ENCODE measurements at regions not wholly inside any gene's neighbourhood (a gene's known extent, or its start where the extent isn't known, plus 50 kb on each side); places are given as distances from the start of the nearest gene placed in this dataset.

DNA sequence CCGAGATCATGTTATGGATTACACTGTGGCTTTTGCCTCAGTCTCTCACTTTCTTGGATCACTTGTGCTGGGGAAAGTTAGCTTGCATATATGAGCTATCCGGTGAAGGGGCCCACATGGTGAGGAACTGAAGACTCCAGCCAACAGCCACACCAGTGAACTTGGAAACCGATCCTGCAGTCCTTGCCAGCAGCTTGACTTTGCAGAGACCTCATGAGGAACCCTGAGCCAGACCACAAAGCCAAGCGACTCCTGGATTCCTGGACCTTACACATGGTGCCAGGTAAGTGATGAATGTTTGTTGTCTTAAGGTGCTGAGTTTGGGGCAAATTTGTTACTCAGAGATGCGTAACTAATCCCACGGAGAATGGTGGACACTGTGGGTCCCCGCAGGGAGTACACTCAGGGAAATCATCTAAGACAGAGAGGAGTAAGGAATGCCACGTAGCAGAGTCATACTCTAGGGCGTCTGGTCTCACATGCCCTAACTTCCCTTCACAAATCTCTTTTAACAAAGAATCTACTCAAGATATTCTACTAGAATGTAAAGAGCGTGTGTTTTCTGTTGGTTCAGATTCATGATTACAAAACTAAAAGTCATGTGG lies 76.5 kb upstream of the PJA2 start:
- no peak overlapping the region for H3K4me3 Mint-ChIP-seq
- H3K27ac Mint-ChIP-seq: no peak overlapping the region
- peaks cover 0 to 2% of the 10 kb centered on the region in 2 donors for H3K36me3 Mint-ChIP-seq
- H3K27me3 Mint-ChIP-seq: peaks cover 5% of the 10 kb centered on the region in 2 donors
- H3K9me3 Mint-ChIP-seq: peaks cover 0 to 1% of the 10 kb centered on the region in 2 donors
- no peak for ATAC-seq (replicated peaks)
- peaks cover 6 to 12% of the 10 kb centered on the region in 2 donors for H3K4me1 Mint-ChIP-seq
- DNase-seq: no peak

DNA sequence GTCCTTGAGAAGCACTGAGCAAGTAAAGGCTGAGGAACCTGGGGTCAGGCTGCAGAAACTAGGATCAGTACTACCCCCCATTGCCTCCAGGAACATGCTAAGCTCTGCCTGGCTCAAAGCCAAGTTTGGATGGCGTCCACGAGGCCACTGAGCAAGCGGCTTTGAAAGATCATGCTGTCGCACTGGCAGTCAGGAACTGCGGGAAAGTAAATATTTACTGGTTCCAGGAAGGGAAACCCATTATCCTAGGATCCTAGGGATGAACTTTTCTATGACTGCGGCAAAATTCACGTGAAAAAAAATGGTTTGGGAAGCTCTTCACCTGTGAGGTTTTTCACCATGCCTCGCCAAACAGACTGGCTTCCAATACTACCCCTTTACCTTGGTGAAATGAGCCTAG lies 75.3 kb upstream of the PJA2 start:
- ATAC-seq (replicated peaks): no peak
- Mint-ChIP-seq H3K4me1 (peaks cover 6 to 12% of the 10 kb centered on the region in 2 donors), H3K36me3 (peaks cover 0 to 2% of the 10 kb centered on the region in 2 donors), H3K27ac (no peak overlapping the region), H3K4me3 (no peak overlapping the region), H3K27me3 (peaks cover 3 to 5% of the 10 kb centered on the region in 2 donors), H3K9me3 (peaks cover 0 to 1% of the 10 kb centered on the region in 2 donors)
- DNase-seq: no peak

DNA sequence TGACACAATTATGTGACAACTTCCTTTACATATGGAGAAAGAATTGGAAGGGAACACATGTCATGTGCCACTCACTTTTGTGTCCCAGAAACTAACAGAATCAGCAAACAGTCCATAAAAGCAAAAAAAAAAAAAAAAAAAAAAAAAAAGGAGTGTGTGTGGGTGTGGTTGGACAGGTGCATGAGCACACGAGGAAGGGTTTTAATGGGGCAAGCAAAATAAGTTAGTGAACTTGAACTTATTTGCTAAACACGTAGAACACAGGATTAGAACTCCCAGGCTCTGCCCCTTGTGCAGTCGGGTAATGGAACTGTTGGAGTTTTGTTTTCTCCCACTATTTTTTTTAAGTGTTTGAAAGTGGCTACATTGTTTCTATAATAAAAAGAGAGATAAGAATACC lies 74.8 kb upstream of the PJA2 start:
- no peak for ATAC-seq (replicated peaks)
- no peak overlapping the region for H3K4me3 Mint-ChIP-seq
- H3K9me3 Mint-ChIP-seq: peaks cover 0 to 1% of the 10 kb centered on the region in 2 donors
- peaks cover 3 to 5% of the 10 kb centered on the region in 2 donors for H3K27me3 Mint-ChIP-seq
- no peak overlapping the region for H3K27ac Mint-ChIP-seq
- H3K4me1 Mint-ChIP-seq: peaks cover 6 to 12% of the 10 kb centered on the region in 2 donors
- peaks cover 0 to 2% of the 10 kb centered on the region in 2 donors for H3K36me3 Mint-ChIP-seq
- DNase-seq: no peak

DNA sequence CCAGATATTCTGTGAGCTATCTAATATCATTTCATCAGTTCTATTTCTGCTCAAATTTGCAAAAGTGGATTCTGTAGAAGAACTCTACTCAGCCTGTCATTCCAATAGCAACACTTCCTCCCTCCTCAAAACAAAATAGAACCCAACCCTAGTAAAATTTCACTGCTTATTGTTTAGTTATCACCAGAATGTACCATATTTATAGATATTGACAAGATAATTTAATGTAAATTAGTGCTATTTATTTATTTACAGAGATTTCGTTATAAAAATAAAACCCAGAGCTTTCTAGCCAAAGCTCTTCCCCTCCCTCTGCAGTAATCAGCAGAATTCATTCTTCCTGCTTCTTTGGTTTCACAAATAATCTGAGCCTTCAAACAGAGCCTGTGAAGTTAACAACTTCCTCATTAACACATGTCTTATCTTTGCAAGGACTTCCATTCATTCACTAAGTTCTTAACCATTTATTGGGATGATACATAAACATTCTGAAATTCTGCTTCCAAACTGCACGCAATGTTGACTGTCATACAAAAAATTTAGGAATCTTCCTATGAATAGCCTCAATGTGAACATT lies 73.7 kb upstream of the PJA2 start:
- ATAC-seq (replicated peaks) (no peak), DNase-seq (no peak)
- peaks cover 3 to 5% of the 10 kb centered on the region in 2 donors for H3K27me3 Mint-ChIP-seq
- no peak overlapping the region for H3K4me3 Mint-ChIP-seq
- peaks cover 0 to 2% of the 10 kb centered on the region in 2 donors for H3K36me3 Mint-ChIP-seq
- no peak overlapping the region for H3K27ac Mint-ChIP-seq
- peaks cover 0 to 1% of the 10 kb centered on the region in 2 donors for H3K9me3 Mint-ChIP-seq
- peaks cover 6 to 12% of the 10 kb centered on the region in 2 donors for H3K4me1 Mint-ChIP-seq

DNA sequence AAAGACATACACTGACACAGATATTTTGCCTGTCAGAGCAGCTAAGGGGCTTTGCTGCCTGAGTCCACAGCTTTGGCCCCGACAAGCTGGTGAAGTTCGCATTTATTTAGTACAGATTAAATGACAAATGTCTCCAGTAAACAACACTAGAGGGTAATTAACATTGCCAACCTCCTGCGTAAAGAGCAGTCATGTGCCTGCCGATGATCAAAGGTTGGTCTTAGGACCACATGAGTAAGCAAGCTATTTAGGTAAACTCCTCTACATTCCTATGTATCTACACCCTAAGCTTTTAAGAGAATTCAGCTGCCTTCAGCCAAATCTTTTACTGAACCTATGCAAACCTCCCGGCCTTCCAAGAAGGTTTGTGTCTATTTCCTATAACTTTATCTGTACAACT lies 73.0 kb upstream of the PJA2 start:
- Mint-ChIP-seq H3K36me3 (no peaks in the 10 kb centered on the region), H3K9me3 (no peaks in the 10 kb centered on the region), H3K27ac (no peak overlapping the region), H3K27me3 (peaks cover 3 to 5% of the 10 kb centered on the region in 2 donors), H3K4me1 (peaks cover 6 to 12% of the 10 kb centered on the region in 2 donors), H3K4me3 (no peak overlapping the region)
- no peak for DNase-seq
- no peak for ATAC-seq (replicated peaks)

DNA sequence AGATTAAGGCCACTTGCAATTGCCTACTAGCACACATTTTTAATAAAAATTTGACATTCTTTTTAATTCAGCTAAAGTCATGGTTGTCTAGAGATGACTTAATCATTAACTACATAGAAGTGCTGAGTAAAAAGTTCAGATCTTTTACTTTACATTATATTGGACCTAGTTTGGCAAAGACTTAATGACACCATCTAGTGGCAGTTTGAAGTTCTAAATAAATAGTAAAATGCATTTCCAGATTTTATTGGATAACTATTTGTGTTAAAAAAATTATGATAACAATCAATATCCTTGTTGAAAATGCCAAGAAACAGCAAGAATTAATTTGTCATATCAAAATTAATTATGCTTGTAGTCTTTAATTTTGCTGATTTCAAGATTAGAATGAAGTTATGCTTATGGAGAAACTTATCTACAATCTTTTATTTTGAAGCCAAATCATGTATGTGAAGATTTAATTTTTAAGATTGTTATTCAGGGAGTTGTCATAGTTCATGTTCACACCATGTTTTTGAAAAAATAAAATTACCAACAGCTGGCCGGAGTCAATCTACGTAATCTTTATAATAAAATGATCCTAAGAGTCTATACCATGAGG lies 69.6 kb upstream of the PJA2 start:
- Mint-ChIP-seq H3K4me1 (peaks cover 6 to 12% of the 10 kb centered on the region in 2 donors), H3K4me3 (no peak overlapping the region), H3K27me3 (peaks cover 5 to 6% of the 10 kb centered on the region in 2 donors), H3K27ac (no peak overlapping the region), H3K9me3 (no peaks in the 10 kb centered on the region), H3K36me3 (no peaks in the 10 kb centered on the region)
- ATAC-seq (replicated peaks) (no peak), DNase-seq (no peak)

DNA sequence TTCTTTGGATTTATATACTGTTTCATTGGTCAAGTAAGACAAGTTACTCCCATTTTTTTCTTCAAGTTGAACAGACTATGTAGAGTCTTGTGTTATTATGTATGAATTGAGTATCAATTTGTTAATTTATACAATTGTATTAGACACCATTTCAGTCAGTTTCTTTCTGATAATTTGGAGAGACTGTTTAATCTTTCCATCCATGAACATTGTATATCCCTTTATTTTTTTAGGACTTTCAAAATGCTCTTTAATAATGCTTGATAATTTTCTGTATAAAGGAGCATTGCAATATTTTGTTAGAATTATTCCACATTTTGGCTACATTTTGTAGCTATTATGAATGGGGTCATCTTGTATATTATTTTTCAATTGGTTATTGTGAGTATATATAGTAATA lies 69.1 kb upstream of the PJA2 start:
- DNase-seq (no peak), ATAC-seq (replicated peaks) (no peak)
- H3K36me3 Mint-ChIP-seq: no peaks in the 10 kb centered on the region
- peaks cover 5 to 11% of the 10 kb centered on the region in 2 donors for H3K4me1 Mint-ChIP-seq
- no peaks in the 10 kb centered on the region for H3K9me3 Mint-ChIP-seq
- no peak overlapping the region for H3K4me3 Mint-ChIP-seq
- no peak overlapping the region for H3K27ac Mint-ChIP-seq
- peaks cover 5 to 6% of the 10 kb centered on the region in 2 donors for H3K27me3 Mint-ChIP-seq

DNA sequence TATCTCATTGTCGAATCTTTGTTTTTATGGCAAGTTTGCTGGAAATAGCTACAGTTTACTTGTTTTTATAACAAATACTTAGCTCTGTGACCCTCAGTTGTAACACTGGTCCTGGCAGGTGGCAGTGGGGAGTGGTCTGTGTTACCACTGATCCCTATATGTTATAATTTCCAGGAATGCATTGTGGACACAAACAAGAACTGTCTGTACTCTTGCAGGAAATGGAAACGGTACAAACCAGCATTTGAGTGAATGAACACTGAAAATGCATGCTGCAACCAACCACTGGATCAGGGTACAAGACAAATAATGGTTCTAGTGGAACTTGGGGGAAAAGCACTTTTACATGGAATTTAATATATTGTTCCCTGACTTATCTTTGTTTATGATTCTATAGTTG lies 66.5 kb upstream of the PJA2 start:
- Mint-ChIP-seq H3K27me3 (peaks cover 5 to 6% of the 10 kb centered on the region in 2 donors), H3K4me3 (no peak overlapping the region), H3K9me3 (no peaks in the 10 kb centered on the region), H3K36me3 (no peaks in the 10 kb centered on the region), H3K4me1 (no peaks in the 10 kb centered on the region), H3K27ac (no peak overlapping the region)
- no peak for ATAC-seq (replicated peaks)
- DNase-seq: no peak

DNA sequence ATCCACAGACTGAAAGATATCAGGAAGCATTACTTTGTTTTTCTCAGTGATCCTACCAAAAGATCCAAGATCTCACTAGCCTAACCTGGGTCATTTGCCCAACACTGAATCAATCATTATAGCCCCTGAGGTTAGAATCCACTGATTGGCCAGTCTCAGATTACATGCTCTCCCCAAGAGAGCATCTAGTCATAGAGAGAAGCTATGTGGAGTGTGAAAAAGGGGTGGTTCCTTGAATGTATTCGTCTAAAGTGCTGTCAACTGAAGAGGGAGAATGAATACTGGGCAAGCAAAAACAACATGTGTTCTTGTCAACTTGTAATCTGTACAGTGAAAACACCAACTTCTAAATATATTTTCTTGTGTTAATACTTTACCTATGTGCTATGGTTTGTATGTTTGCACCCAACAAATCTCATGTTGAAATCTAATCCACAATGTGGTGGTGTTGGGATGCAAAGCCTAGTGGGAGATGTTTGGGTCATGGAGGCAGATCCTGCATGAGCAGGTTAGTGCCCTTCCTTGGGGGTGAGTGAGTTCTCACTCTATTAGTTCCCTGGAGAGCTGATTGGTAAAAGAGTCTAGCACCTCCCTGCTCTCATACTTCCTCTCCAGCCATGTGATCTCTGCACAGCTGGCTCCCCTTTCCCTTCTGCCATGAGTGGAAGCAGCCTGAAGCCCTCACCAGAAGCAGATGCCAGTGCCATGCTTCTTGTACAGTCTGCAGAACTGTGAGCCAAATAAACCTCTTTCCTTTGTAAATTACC lies 60.3 kb upstream of the PJA2 start:
- peaks cover 3% of the 10 kb centered on the region in 2 donors for H3K27me3 Mint-ChIP-seq
- H3K4me3 Mint-ChIP-seq: no peak overlapping the region
- H3K27ac Mint-ChIP-seq: no peak overlapping the region
- H3K9me3 Mint-ChIP-seq: peaks cover 0 to 2% of the 10 kb centered on the region in 2 donors
- no peaks in the 10 kb centered on the region for H3K36me3 Mint-ChIP-seq
- no peak for DNase-seq
- peaks cover 3 to 8% of the 10 kb centered on the region in 2 donors for H3K4me1 Mint-ChIP-seq
- ATAC-seq (replicated peaks): no peak

DNA sequence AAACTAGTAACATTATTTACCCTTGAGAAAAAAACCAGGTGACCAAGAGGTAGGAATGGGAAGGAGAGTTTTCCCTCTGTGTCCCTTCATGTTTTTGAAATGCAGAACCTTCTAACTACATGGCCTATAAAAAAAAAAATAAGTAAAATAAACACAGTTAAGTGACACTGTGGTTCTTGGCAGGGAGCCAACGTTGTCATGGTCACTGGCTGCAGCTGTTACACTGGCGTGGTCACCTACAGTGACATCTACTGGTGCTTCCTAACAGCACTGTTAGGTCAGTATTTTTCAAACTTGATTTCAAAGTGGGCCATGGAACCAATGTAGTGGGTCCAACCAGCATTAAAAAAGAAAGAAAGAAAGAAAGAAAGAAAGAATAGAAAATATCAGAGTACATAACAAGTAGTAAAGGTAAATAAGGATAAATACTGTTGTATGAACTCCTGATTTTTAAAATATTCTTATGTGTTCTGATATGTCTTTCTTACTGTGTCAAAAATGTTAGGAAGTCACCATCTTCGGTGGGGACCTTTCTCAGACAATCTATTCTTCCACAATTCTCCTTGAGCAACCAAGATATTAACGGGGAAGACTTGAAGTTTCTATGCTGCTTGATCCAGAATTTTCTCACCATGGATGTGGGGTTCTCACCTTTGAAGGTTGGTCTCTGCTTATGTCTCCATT lies 59.1 kb upstream of the PJA2 start:
- peak; percentile 65 for DNase-seq
- Mint-ChIP-seq H3K36me3 (no peaks in the 10 kb centered on the region), H3K4me3 (no peak overlapping the region), H3K9me3 (peaks cover 0 to 2% of the 10 kb centered on the region in 2 donors), H3K27me3 (no peaks in the 10 kb centered on the region), H3K27ac (no peak overlapping the region), H3K4me1 (peaks cover 3 to 8% of the 10 kb centered on the region in 2 donors)
- peak; percentile 94 to 95 for ATAC-seq (replicated peaks)

DNA sequence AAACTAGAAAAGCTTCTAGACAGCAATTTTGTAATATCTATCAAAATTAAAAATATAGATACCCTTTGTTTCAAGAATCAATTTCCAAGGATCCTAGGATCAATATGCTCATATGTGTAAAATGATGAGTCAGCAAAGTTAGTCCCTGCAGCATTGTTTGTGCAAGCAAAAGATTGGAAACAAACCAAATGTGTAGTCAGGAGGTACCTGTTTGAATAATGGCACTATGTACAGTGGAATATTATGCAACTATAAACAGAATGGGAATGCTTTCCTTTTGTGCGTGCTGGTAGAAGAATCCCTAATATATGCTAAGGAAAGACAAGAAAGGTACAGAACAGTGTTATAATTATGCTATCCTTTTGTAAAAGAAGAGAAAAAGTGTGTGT lies 58.5 kb upstream of the PJA2 start:
- Mint-ChIP-seq H3K9me3 (peaks cover 0 to 2% of the 10 kb centered on the region in 2 donors), H3K4me1 (peaks cover 3 to 8% of the 10 kb centered on the region in 2 donors), H3K27ac (no peak overlapping the region), H3K36me3 (no peaks in the 10 kb centered on the region), H3K4me3 (no peak overlapping the region), H3K27me3 (no peaks in the 10 kb centered on the region)
- no peak for ATAC-seq (replicated peaks)
- DNase-seq: no peak

DNA sequence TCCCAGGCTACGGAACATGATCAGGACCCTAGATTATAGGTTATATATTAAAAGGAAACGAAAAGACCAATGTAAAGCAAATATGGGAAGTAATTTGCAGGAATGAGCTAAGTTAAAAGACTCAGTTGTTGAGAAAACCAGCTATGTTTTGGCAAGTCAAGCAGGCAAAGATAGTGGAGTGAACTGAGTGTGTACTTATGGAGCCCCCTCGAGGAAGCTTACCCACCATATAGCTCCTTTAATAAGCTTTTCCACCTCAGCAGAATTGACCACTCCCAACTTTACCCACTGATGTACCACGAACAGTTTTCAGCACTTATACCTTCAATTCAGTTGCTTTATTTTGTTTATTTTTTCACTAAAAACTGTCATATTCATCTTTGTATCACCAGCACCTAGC lies 57.3 kb upstream of the PJA2 start:
- Mint-ChIP-seq H3K9me3 (peaks cover 0 to 2% of the 10 kb centered on the region in 2 donors), H3K27me3 (no peaks in the 10 kb centered on the region), H3K27ac (no peak overlapping the region), H3K4me1 (peaks cover 3 to 8% of the 10 kb centered on the region in 2 donors), H3K36me3 (no peaks in the 10 kb centered on the region), H3K4me3 (no peak overlapping the region)
- ATAC-seq (replicated peaks) (no peak), DNase-seq (no peak)
